ENCODE measurements at regions not wholly inside any gene's neighbourhood (a gene's known extent, or its start where the extent isn't known, plus 50 kb on each side); places are given as distances from the start of the nearest gene placed in this dataset.

DNA sequence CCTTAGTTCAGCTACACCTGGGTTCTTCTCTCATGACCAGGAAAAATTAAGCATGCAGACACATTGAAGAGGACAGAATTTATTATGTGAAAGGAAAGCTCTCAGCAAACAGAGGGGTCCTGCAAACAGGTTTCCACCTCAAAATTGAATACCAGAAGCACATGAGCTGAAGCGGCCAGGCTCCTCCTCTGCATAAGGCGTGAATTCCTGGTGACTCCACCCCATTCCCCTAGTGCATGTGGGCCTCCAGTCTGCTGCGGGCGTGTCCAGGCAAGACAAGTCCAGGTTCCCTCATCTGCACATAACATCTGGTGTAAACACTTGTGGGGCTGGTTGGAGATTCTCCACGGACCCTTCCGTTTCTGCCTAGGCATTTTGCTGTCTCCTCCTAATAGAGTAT is 1156.4 kb downstream of the FOXD4L5 start:
- TF ChIP-seq, protein P1, sequence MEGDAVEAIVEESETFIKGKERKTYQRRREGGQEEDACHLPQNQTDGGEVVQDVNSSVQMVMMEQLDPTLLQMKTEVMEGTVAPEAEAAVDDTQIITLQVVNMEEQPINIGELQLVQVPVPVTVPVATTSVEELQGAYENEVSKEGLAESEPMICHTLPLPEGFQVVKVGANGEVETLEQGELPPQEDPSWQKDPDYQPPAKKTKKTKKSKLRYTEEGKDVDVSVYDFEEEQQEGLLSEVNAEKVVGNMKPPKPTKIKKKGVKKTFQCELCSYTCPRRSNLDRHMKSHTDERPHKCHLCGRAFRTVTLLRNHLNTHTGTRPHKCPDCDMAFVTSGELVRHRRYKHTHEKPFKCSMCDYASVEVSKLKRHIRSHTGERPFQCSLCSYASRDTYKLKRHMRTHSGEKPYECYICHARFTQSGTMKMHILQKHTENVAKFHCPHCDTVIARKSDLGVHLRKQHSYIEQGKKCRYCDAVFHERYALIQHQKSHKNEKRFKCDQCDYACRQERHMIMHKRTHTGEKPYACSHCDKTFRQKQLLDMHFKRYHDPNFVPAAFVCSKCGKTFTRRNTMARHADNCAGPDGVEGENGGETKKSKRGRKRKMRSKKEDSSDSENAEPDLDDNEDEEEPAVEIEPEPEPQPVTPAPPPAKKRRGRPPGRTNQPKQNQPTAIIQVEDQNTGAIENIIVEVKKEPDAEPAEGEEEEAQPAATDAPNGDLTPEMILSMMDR (IDR thresholded peaks at IDR 0.05; ENCODE audit: low read length), result no peak
- TF ChIP-seq EZH2phosphoT487 (IDR thresholded peaks at IDR 0.05; ENCODE audit: low read length), result no peak

All from MM.1S (cell line).